SK-N-SH treated with all-trans-retinoic acid at 6 μM for 48 hours (cell line): ENCODE measurements at regions not wholly inside any gene's neighbourhood (a gene's known extent, or its start where the extent isn't known, plus 50 kb on each side); places are given as distances from the start of the nearest gene placed in this dataset.
"Not testable (repeated sequence)": the region's sequence is repeated elsewhere in the genome, so short reads cannot be mapped to it uniquely, and the experiment has no call there.

ENCODE experiments used
- ATAC-seq: fragments of 200-7000 bp; cut with Tn5 transposase; 3 replicates; pipeline ENCODE4 v1.9.1; 2020; ENCODE audit warnings: mild to moderate bottlenecking, moderate library complexity
- ARNTL ChIP-seq: fragments of 450-650 bp; formaldehyde crosslinking; IDR thresholded peaks from 2 replicates; pipeline ENCODE4 v1.5.0; 2020; ENCODE audit warnings: low read depth, mild to moderate bottlenecking, moderate library complexity, borderline replicate concordance
- BACH2 ChIP-seq: fragments of 250-450 bp; sonication (Bioruptor Pico); IDR thresholded peaks from 2 replicates; pipeline ENCODE4 v1.9.0; 2021; ENCODE audit warnings: mild to moderate bottlenecking, borderline replicate concordance
- CSDC2 ChIP-seq: fragments of 250-450 bp; sonication (Bioruptor Pico); IDR thresholded peaks from 2 replicates; pipeline ENCODE4 v1.5.0; 2020; ENCODE audit warnings: mild to moderate bottlenecking, moderate library complexity
- CSRNP3 ChIP-seq: fragments of 250-450 bp; sonication (Bioruptor Pico); IDR thresholded peaks from 2 replicates; pipeline ENCODE4 v1.5.1; 2021; ENCODE audit warnings: mild to moderate bottlenecking, moderate library complexity
- ESRRG ChIP-seq: fragments of 250-450 bp; sonication (Bioruptor Pico); IDR thresholded peaks from 2 replicates; pipeline ENCODE4 v1.6.1; 2021; ENCODE audit warnings: mild to moderate bottlenecking
- GLIS3 ChIP-seq: fragments of 250-450 bp; sonication (Bioruptor Pico); IDR thresholded peaks from 2 replicates; pipeline ENCODE4 v1.5.0; 2020; ENCODE audit warnings: mild to moderate bottlenecking, moderate library complexity
- ISL1 ChIP-seq: fragments of 250-450 bp; sonication (Bioruptor Pico); IDR thresholded peaks from 2 replicates; pipeline ENCODE4 v2.1.2; 2022; ENCODE audit warnings: mild to moderate bottlenecking, moderate library complexity
- OSR1 ChIP-seq: fragments of 250-450 bp; sonication (Bioruptor Pico); IDR thresholded peaks from 2 replicates; pipeline ENCODE4 v1.8.0; 2022; ENCODE audit warnings: moderate library complexity, mild to moderate bottlenecking, inconsistent platforms
- PATZ1 ChIP-seq: fragments of 250-450 bp; sonication (Bioruptor Pico); IDR thresholded peaks from 2 replicates; pipeline ENCODE4 v1.8.0; 2020; ENCODE audit warnings: mild to moderate bottlenecking, moderate library complexity, borderline replicate concordance
- RARB ChIP-seq: fragments of 250-450 bp; sonication (Bioruptor Pico); IDR thresholded peaks from 2 replicates; pipeline ENCODE4 v1.8.0; 2021; ENCODE audit warnings: mild to moderate bottlenecking, moderate library complexity
- SNAI2 ChIP-seq: fragments of 250-450 bp; sonication (Bioruptor Pico); IDR thresholded peaks from 2 replicates; pipeline ENCODE4 v1.5.0; 2020; ENCODE audit warnings: mild to moderate bottlenecking, moderate library complexity
- TCF4 ChIP-seq: fragments of 250-450 bp; sonication (Bioruptor Pico); IDR thresholded peaks from 2 replicates; pipeline ENCODE4 v1.8.0; 2021; ENCODE audit warnings: mild to moderate bottlenecking, moderate library complexity, borderline replicate concordance
- TOX ChIP-seq: fragments of 250-450 bp; sonication (Bioruptor Pico); IDR thresholded peaks from 2 replicates; pipeline ENCODE4 v1.8.0; 2021; ENCODE audit warnings: mild to moderate bottlenecking, moderate library complexity, borderline replicate concordance
- ZC3H10 ChIP-seq: fragments of 250-450 bp; sonication (Bioruptor Pico); IDR thresholded peaks from 2 replicates; pipeline ENCODE4 v1.5.1; 2021; ENCODE audit warnings: mild to moderate bottlenecking, moderate library complexity
- ZFP3 ChIP-seq: fragments of 250-450 bp; sonication (Bioruptor Pico); IDR thresholded peaks from 2 replicates; pipeline ENCODE4 v1.5.0; 2020; ENCODE audit warnings: mild to moderate bottlenecking, moderate library complexity
- ZFP30 ChIP-seq: fragments of 450-650 bp; formaldehyde crosslinking; IDR thresholded peaks from 2 replicates; pipeline ENCODE4 v1.5.0; 2022; ENCODE audit warnings: mild to moderate bottlenecking, moderate library complexity
- ZNF8 ChIP-seq: fragments of 450-650 bp; formaldehyde crosslinking; IDR thresholded peaks from 2 replicates; pipeline ENCODE4 v1.5.0; 2020; ENCODE audit warnings: mild to moderate bottlenecking, moderate library complexity
- TF ChIP-seq, protein P1 (sequence below): fragments of 250-450 bp; sonication (Bioruptor Pico); IDR thresholded peaks from 2 replicates; pipeline ENCODE4 v1.5.0; 2020; ENCODE audit warnings: mild to moderate bottlenecking, moderate library complexity
- TF ChIP-seq, protein P2 (sequence below): fragments of 250-450 bp; sonication (Bioruptor Pico); IDR thresholded peaks from 2 replicates; pipeline ENCODE4 v1.5.1; 2020; ENCODE audit warnings: low read depth, mild to moderate bottlenecking, moderate library complexity

DNA sequence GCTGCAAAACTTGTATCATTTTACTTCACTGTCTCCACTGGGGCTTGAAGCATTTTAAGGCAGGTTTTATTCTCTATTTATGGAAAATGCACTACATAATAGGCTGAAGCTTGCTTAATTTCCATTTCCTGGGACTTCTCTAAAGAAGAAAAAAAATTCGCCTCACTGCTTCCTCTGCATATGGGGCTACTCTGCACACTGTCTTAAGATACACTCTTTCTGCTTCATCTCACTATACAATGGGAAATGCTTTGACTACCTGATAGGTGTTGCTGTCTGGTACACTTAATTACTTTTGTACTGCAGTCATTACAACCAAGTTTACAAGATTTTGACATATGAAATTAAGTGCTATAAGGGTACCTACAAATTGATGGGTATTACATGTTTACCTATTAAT, 466.0 kb downstream of the KCNJ18 start (continued):
- TF ChIP-seq, protein P1, sequence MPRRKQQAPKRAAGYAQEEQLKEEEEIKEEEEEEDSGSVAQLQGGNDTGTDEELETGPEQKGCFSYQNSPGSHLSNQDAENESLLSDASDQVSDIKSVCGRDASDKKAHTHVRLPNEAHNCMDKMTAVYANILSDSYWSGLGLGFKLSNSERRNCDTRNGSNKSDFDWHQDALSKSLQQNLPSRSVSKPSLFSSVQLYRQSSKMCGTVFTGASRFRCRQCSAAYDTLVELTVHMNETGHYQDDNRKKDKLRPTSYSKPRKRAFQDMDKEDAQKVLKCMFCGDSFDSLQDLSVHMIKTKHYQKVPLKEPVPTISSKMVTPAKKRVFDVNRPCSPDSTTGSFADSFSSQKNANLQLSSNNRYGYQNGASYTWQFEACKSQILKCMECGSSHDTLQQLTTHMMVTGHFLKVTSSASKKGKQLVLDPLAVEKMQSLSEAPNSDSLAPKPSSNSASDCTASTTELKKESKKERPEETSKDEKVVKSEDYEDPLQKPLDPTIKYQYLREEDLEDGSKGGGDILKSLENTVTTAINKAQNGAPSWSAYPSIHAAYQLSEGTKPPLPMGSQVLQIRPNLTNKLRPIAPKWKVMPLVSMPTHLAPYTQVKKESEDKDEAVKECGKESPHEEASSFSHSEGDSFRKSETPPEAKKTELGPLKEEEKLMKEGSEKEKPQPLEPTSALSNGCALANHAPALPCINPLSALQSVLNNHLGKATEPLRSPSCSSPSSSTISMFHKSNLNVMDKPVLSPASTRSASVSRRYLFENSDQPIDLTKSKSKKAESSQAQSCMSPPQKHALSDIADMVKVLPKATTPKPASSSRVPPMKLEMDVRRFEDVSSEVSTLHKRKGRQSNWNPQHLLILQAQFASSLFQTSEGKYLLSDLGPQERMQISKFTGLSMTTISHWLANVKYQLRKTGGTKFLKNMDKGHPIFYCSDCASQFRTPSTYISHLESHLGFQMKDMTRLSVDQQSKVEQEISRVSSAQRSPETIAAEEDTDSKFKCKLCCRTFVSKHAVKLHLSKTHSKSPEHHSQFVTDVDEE: no peak
- TF ChIP-seq CSRNP3 (CRISPR knock-in tag) (no peak), OSR1 (no peak), ZFP30 (CRISPR knock-in tag) (no peak), ARNTL (CRISPR knock-in tag) (no peak), ISL1 (CRISPR knock-in tag) (no peak), TCF4 (CRISPR knock-in tag) (no peak)

DNA sequence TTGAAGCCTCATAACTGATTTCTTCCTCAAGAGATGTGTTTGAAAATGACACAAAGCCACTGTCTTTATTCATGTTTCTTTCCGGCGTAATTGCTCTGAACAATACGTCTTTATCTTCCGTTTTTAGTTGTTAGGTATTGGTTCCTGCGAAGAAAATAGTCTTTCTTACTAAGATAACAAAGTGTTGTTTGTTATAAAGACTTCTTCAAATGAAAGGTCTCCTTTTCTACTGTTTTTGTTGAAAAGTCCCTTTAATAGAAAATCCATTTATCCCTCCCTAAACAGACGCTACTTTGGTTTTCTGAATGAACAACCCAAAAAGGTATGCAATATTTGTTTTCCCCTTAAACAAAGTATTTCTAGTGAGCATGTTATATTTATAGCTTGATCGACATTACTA, 469.1 kb downstream of the KCNJ18 start:
- TF ChIP-seq ZFP30 (CRISPR knock-in tag): no peak
- no peak for TF ChIP-seq OSR1
- TF ChIP-seq CSRNP3 (CRISPR knock-in tag): no peak
- no peak for TF ChIP-seq PATZ1 (CRISPR knock-in tag)
- no peak for TF ChIP-seq SNAI2
- TF ChIP-seq, protein P2, sequence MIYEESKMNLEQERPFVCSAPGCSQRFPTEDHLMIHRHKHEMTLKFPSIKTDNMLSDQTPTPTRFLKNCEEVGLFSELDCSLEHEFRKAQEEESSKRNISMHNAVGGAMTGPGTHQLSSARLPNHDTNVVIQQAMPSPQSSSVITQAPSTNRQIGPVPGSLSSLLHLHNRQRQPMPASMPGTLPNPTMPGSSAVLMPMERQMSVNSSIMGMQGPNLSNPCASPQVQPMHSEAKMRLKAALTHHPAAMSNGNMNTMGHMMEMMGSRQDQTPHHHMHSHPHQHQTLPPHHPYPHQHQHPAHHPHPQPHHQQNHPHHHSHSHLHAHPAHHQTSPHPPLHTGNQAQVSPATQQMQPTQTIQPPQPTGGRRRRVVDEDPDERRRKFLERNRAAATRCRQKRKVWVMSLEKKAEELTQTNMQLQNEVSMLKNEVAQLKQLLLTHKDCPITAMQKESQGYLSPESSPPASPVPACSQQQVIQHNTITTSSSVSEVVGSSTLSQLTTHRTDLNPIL (CRISPR knock-in tag): no peak
- no peak for ATAC-seq

GRCh38 chr17:22171631-22172030, 479.3 kb downstream of the KCNJ18 start:
- TF ChIP-seq TCF4 (CRISPR knock-in tag) (no peak), ARNTL (CRISPR knock-in tag) (no peak), SNAI2 (no peak), ESRRG (CRISPR knock-in tag) (no peak), RARB (CRISPR knock-in tag) (no peak), ZFP3 (CRISPR knock-in tag) (no peak), CSDC2 (CRISPR knock-in tag) (no peak), ISL1 (CRISPR knock-in tag) (no peak)
- ATAC-seq: no peak

DNA sequence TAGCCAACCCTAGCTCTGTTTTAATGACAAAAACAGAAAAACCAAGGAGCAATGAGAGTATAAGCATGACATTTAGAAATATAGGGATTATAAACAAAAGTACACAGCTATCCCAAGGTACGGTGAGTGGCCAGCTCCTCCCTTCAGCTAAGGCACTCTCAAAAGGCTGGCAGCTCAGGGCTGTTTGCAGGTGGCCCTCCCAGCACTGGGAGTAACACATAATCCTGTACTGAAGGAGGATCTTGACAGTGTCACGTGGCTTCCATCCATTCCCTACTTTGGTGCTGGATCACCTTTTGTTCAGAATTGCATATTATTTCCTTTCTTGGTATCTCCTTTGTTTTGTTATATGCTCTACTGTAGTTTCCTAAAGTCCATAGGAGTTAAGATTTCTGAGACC, 500.8 kb downstream of the KCNJ18 start:
- TF ChIP-seq ZFP30 (CRISPR knock-in tag) (no peak), ZNF8 (no peak), TOX (CRISPR knock-in tag) (no peak), ZC3H10 (CRISPR knock-in tag) (no peak), GLIS3 (CRISPR knock-in tag) (no peak), PATZ1 (CRISPR knock-in tag) (no peak), OSR1 (no peak), ESRRG (CRISPR knock-in tag) (no peak), ARNTL (CRISPR knock-in tag) (no peak), CSRNP3 (CRISPR knock-in tag) (no peak), BACH2 (no peak), TCF4 (CRISPR knock-in tag) (no peak), ISL1 (CRISPR knock-in tag) (no peak), RARB (CRISPR knock-in tag) (no peak)
- TF ChIP-seq, protein P2 (CRISPR knock-in tag): no peak
- ATAC-seq: no peak

DNA sequence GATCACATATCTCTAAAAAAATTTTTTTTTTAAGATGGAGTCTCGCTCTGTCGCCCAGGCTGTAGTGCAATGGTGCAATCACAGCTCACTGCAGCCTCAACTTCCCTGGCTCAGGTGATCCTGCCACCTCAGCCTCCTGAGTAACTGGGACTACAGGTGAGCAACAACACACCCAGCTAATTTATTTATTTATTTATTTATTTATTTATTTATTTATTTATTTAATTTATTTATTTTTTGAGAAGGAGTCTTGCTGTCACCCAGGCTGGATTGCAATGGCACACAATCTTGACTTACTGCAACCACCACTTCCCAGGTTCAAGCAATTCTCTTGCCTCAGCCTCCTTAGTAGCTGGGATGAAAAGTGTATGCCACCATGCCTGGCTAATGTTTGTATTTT, 507.9 kb downstream of the KCNJ18 start:
- ATAC-seq: not testable (repeated sequence)
